ENCODE measurements at regions not wholly inside any gene's neighbourhood (a gene's known extent, or its start where the extent isn't known, plus 50 kb on each side); places are given as distances from the start of the nearest gene placed in this dataset.
"Not testable (repeated sequence)": the region's sequence is repeated elsewhere in the genome, so short reads cannot be mapped to it uniquely, and the experiment has no call there.

GRCh38 chr5:42940853-42941252, 99.3 kb downstream of the ANXA2R start:
- DNase-seq (ENCODE audit: low read depth, low spot score): no peak
- no peak overlapping the region for H3K4me3 ChIP-seq
- H3K36me3 ChIP-seq (ENCODE audit: insufficient read depth, low read length): no peaks in the 10 kb centered on the region

GRCh38 chr5:42932011-42932410, 108.1 kb downstream of the ANXA2R start:
- H3K36me3 ChIP-seq (ENCODE audit: insufficient read depth, low read length); H3K27ac ChIP-seq; H3K4me3 ChIP-seq; H3K9ac ChIP-seq (ENCODE audit: insufficient read length); H3K9me3 ChIP-seq (ENCODE audit: low read depth, low read length); DNase-seq (ENCODE audit: low read depth, low spot score): not testable (repeated sequence)

More at GRCh38 chr5:42940853-42941252, 99.3 kb downstream of the ANXA2R start:
- Histone ChIP-seq H3K27ac (no peak overlapping the region), H3K9me3 (ENCODE audit: low read depth, low read length) (no peaks in the 10 kb centered on the region), H3K9ac (ENCODE audit: insufficient read length) (no peak overlapping the region)
- TF ChIP-seq POLR2AphosphoS5 (IDR thresholded peaks at IDR 0.05; ENCODE audit: borderline replicate concordance, low read depth, low read length): no peak
- TF ChIP-seq FOXP2 (optimal IDR thresholded peaks at IDR 0.05; ENCODE audit: control extremely low read depth, extremely low read length, insufficient read depth): no peak
- TF ChIP-seq EZH2 (IDR thresholded peaks at IDR 0.05): no peak

GRCh38 chr5:42931451-42931850, 108.7 kb downstream of the ANXA2R start:
- DNase-seq (ENCODE audit: low read depth, low spot score); H3K9ac ChIP-seq (ENCODE audit: insufficient read length); H3K27ac ChIP-seq; H3K4me3 ChIP-seq; H3K9me3 ChIP-seq (ENCODE audit: low read depth, low read length); H3K36me3 ChIP-seq (ENCODE audit: insufficient read depth, low read length): not testable (repeated sequence)

GRCh38 chr5:42930934-42931333, 109.2 kb downstream of the ANXA2R start:
- H3K36me3 ChIP-seq (ENCODE audit: insufficient read depth, low read length): no peaks in the 10 kb centered on the region
- no peak for DNase-seq (ENCODE audit: low read depth, low spot score)
- no peak overlapping the region for H3K27ac ChIP-seq
- H3K9me3 ChIP-seq (ENCODE audit: low read depth, low read length): no peaks in the 10 kb centered on the region
- H3K9ac ChIP-seq (ENCODE audit: insufficient read length): no peak overlapping the region
- H3K4me3 ChIP-seq: no peak overlapping the region
- TF ChIP-seq FOXP2 (optimal IDR thresholded peaks at IDR 0.05; ENCODE audit: control extremely low read depth, extremely low read length, insufficient read depth) (no peak), EZH2 (IDR thresholded peaks at IDR 0.05) (no peak), POLR2AphosphoS5 (IDR thresholded peaks at IDR 0.05; ENCODE audit: borderline replicate concordance, low read depth, low read length) (no peak)

DNA sequence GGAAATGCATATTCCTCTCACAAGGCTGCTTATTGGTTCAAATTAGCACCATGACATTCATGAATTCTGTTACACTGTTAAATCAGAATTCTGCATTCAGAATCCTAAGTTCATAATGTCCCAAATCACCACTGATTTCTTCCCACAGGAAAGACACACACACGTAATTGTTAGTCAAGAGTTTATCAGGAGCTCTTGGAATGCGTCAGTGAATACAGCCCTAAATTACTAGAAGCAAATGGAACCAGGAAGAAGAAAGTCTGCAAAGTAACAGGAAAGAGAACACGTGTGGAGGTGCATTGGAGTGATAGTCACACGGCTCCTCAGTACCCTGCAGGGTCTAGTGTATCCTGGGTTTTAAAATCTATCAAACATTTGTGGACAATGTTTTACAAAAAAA, 110.2 kb downstream of the ANXA2R start:
- no peak overlapping the region for H3K4me3 ChIP-seq
- H3K9me3 ChIP-seq (ENCODE audit: low read depth, low read length): no peaks in the 10 kb centered on the region
- no peaks in the 10 kb centered on the region for H3K36me3 ChIP-seq (ENCODE audit: insufficient read depth, low read length)
- DNase-seq (ENCODE audit: low read depth, low spot score): no peak
- H3K9ac ChIP-seq (ENCODE audit: insufficient read length): no peak overlapping the region
- TF ChIP-seq FOXP2 (optimal IDR thresholded peaks at IDR 0.05; ENCODE audit: control extremely low read depth, extremely low read length, insufficient read depth) (no peak), POLR2AphosphoS5 (IDR thresholded peaks at IDR 0.05; ENCODE audit: borderline replicate concordance, low read depth, low read length) (no peak), EZH2 (IDR thresholded peaks at IDR 0.05) (no peak)
- no peak overlapping the region for H3K27ac ChIP-seq

- no peak for DNase-seq (ENCODE audit: low read depth, low spot score)
- no peak overlapping the region for H3K9ac ChIP-seq (ENCODE audit: insufficient read length)
- H3K27ac ChIP-seq: no peak overlapping the region
- H3K9me3 ChIP-seq (ENCODE audit: low read depth, low read length): no peaks in the 10 kb centered on the region
- H3K36me3 ChIP-seq (ENCODE audit: insufficient read depth, low read length): no peaks in the 10 kb centered on the region
- no peak overlapping the region for H3K4me3 ChIP-seq
- TF ChIP-seq POLR2AphosphoS5 (IDR thresholded peaks at IDR 0.05; ENCODE audit: borderline replicate concordance, low read depth, low read length) (no peak), EZH2 (IDR thresholded peaks at IDR 0.05) (no peak)
Measured at GRCh38 chr5:42927730-42928129, 112.4 kb downstream of the ANXA2R start.

DNA sequence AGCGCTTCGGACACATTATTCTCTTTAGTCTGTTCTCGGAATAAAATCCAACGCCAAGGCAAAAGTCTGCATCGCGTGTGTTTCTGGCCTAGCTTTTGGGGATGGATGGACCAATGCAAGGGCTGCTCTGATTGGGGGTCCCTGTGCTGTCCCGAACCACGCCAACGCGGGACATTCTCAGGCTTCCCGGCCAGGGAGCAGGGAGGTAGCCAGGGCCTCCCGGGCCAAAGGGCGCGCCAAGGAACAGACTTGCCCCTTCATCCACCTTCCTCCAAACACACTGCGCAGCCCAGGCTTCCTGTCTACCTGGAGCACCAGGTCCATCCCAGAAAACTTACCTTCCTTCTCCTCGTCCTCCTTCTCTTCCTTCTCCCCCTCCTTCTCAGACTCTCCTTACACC, 113.0 kb upstream of the SELENOP start:
- no peak overlapping the region for H3K27ac ChIP-seq
- no peaks in the 10 kb centered on the region for H3K36me3 ChIP-seq (ENCODE audit: insufficient read depth, low read length)

GRCh38 chr5:42924226-42924625, 112.5 kb upstream of the SELENOP start:
- Histone ChIP-seq H3K9me3 (ENCODE audit: low read depth, low read length) (no peaks in the 10 kb centered on the region), H3K27ac (no peak overlapping the region), H3K36me3 (ENCODE audit: insufficient read depth, low read length) (no peaks in the 10 kb centered on the region), H3K9ac (ENCODE audit: insufficient read length) (no peak overlapping the region), H3K4me3 (no peak overlapping the region)
- TF ChIP-seq POLR2AphosphoS5 (IDR thresholded peaks at IDR 0.05; ENCODE audit: borderline replicate concordance, low read depth, low read length) (no peak), FOXP2 (optimal IDR thresholded peaks at IDR 0.05; ENCODE audit: control extremely low read depth, extremely low read length, insufficient read depth) (no peak), EZH2 (IDR thresholded peaks at IDR 0.05) (no peak)
- no peak for DNase-seq (ENCODE audit: low read depth, low spot score)

More for the DNA sequence above, 113.0 kb upstream of the SELENOP start:
- DNase-seq (ENCODE audit: low read depth, low spot score): no peak
- Histone ChIP-seq H3K9ac (ENCODE audit: insufficient read length) (no peak overlapping the region), H3K9me3 (ENCODE audit: low read depth, low read length) (no peaks in the 10 kb centered on the region), H3K4me3 (no peak overlapping the region)
- no peak for TF ChIP-seq POLR2AphosphoS5 (IDR thresholded peaks at IDR 0.05; ENCODE audit: borderline replicate concordance, low read depth, low read length)
- TF ChIP-seq FOXP2 (optimal IDR thresholded peaks at IDR 0.05; ENCODE audit: control extremely low read depth, extremely low read length, insufficient read depth): no peak
- TF ChIP-seq EZH2 (IDR thresholded peaks at IDR 0.05): no peak

DNA sequence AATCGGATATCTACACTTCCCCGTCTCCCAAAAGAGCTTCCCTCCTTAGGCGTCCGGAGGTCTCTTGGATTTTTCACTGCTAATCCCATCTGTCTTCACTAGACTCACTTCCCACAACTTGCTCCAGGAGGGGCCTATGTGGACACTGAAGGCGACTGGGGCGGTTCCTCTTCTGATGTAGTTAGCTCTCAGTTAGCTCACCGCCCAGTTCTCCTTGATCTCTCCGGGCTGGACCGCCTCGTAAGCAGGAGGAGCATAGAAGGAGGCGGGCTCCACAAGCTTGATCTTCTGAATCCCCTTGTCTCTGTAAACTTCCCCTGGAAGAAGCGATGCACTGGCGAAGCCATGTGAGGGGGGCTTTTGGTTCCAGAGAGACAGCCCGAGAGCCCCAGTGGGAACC, 112.0 kb upstream of the SELENOP start:
- no peak overlapping the region for H3K9ac ChIP-seq (ENCODE audit: insufficient read length)
- no peak overlapping the region for H3K4me3 ChIP-seq
- no peaks in the 10 kb centered on the region for H3K36me3 ChIP-seq (ENCODE audit: insufficient read depth, low read length)
- no peak overlapping the region for H3K27ac ChIP-seq
- DNase-seq (ENCODE audit: low read depth, low spot score): no peak
- TF ChIP-seq POLR2AphosphoS5 (IDR thresholded peaks at IDR 0.05; ENCODE audit: borderline replicate concordance, low read depth, low read length) (no peak), FOXP2 (optimal IDR thresholded peaks at IDR 0.05; ENCODE audit: control extremely low read depth, extremely low read length, insufficient read depth) (no peak), EZH2 (IDR thresholded peaks at IDR 0.05) (no peak)
- H3K9me3 ChIP-seq (ENCODE audit: low read depth, low read length): no peaks in the 10 kb centered on the region

All from SK-N-MC (cell line).